ENCODE measurements at regions not wholly inside any gene's neighbourhood (a gene's known extent, or its start where the extent isn't known, plus 50 kb on each side); places are given as distances from the start of the nearest gene placed in this dataset.

DNA sequence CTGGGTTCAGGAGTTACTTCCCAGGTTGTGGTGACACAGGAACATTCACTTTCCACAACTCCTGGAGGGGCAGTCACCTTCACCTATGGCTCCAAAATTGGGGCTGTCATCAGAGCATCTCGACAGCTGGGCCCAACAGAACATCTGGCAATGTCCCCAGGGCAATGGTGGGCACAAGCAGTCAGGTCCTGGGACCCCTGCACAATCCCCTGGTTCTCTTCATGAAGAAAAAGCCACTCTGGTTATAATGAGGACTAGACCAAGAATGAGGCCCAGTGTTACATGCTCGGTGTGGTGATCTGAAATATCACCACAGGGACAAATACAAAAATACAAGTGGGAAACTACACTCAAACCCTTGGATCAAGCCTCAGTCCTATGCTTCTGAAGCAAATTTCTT, 89.0 kb upstream of the VPREB1 start:
- H3K27me3 ChIP-seq = peaks cover 8% of the 10 kb centered on the region
- no peaks in the 10 kb centered on the region for H3K36me3 ChIP-seq
- no peak overlapping the region for H3K27ac ChIP-seq
- intact Hi-C loops (cut with DNase I) = no loop called here
- H3K4me3 ChIP-seq = no peak overlapping the region
- DNase-seq = no peak
- no peaks in the 10 kb centered on the region for H3K4me1 ChIP-seq
- no peaks in the 10 kb centered on the region for H3K9me3 ChIP-seq
- TF ChIP-seq, protein P1, sequence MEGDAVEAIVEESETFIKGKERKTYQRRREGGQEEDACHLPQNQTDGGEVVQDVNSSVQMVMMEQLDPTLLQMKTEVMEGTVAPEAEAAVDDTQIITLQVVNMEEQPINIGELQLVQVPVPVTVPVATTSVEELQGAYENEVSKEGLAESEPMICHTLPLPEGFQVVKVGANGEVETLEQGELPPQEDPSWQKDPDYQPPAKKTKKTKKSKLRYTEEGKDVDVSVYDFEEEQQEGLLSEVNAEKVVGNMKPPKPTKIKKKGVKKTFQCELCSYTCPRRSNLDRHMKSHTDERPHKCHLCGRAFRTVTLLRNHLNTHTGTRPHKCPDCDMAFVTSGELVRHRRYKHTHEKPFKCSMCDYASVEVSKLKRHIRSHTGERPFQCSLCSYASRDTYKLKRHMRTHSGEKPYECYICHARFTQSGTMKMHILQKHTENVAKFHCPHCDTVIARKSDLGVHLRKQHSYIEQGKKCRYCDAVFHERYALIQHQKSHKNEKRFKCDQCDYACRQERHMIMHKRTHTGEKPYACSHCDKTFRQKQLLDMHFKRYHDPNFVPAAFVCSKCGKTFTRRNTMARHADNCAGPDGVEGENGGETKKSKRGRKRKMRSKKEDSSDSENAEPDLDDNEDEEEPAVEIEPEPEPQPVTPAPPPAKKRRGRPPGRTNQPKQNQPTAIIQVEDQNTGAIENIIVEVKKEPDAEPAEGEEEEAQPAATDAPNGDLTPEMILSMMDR (IDR thresholded peaks at IDR 0.05) = no peak
- no peak for ATAC-seq

DNA sequence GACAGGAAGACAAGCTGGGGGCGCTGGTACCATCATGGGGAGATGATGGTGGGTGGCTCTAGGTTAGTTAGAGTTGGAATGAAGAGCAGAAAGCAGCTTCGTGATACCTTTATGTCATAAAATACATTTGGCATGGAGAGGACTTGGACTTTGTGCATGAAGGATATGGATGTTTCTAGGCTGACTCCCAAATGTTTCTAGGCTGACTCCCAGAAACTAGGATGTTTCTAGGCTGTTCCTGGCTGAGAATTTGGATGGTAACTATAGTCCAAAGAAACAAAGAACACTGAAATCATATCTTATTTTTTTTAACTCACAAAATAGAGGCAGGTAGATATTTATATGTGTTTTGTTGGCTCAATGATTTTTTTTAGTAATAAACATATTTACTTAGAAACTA, 89.4 kb upstream of the VPREB1 start:
- Histone ChIP-seq H3K27me3 (peaks cover 13% of the 10 kb centered on the region), H3K27ac (no peak overlapping the region), H3K4me3 (no peak overlapping the region), H3K4me1 (no peaks in the 10 kb centered on the region), H3K9me3 (no peaks in the 10 kb centered on the region), H3K36me3 (no peaks in the 10 kb centered on the region)
- no peak for ATAC-seq
- DNase-seq = no peak
- TF ChIP-seq, protein P1 (IDR thresholded peaks at IDR 0.05) = no peak
- intact Hi-C loops (cut with DNase I) = no loop called here

DNA sequence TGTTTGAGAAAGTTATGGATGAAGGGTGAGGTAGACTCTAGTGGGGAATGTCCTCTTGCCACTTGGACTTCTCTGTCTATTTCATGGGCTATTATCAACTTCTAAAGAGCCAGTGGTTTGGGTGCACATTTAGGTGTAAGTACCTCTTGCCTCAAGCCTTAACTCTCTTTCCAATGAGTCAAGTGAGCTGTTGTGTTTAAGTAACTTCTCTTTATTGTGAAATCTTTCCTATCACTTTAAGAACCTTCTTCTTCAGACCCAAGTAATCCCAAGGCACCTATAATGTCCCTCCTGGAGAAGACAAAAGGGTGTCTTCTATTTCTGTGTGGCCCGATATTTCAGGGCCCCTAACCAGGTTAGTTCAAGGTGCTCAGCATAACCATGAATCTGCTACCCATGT, 90.5 kb upstream of the VPREB1 start:
- H3K4me1 ChIP-seq = no peaks in the 10 kb centered on the region
- no peak overlapping the region for H3K4me3 ChIP-seq
- no peaks in the 10 kb centered on the region for H3K9me3 ChIP-seq
- intact Hi-C loops (cut with DNase I) = no loop called here
- H3K27me3 ChIP-seq = peaks cover 22% of the 10 kb centered on the region
- TF ChIP-seq, protein P1 (IDR thresholded peaks at IDR 0.05) = no peak
- DNase-seq (no peak), ATAC-seq (no peak)
- H3K36me3 ChIP-seq = no peaks in the 10 kb centered on the region
- H3K27ac ChIP-seq = no peak overlapping the region

DNA sequence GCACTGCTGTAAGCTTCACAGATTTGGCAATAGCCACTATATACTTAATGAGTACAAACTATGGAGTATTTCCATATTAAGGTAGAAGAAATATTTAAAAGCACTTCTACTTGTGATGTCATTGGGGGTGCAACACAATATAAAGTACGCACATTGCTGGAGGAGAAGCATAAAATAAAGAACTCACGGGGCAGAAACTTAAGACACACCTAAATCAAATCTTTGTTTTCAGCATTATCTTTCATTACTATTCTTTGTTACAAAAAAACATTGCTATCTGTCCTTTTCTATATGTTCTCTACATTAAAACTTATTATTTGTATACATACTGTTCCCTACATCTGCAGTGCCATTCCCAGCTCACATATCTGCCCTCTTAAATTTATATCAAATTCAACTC, 93.3 kb upstream of the VPREB1 start:
- Histone ChIP-seq H3K4me3 (no peak overlapping the region), H3K27ac (no peak overlapping the region), H3K4me1 (no peaks in the 10 kb centered on the region), H3K9me3 (no peaks in the 10 kb centered on the region), H3K27me3 (peaks cover 33% of the 10 kb centered on the region), H3K36me3 (no peaks in the 10 kb centered on the region)
- intact Hi-C loops (cut with DNase I) = no loop called here
- DNase-seq = no peak
- TF ChIP-seq, protein P1 (IDR thresholded peaks at IDR 0.05) = no peak
- no peak for ATAC-seq

DNA sequence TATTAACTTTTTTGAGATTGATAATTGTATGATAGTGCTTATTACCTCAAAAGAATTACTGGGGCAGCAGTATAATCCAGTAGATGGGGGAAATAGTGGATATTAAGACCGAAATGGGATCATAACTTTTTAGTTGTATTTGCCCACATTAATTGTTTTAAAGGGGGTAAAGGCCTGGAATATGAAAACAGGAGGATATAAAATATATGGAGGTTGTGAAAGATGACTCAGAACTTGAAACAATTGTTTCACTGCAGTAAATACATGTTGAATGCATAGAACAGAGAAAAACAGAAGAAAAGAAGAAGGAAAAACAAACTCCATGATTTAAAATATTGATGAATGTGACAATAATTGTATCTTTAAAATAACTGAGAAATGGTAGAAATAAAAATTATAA, 94.1 kb upstream of the VPREB1 start:
- Histone ChIP-seq H3K9me3 (no peaks in the 10 kb centered on the region), H3K36me3 (no peaks in the 10 kb centered on the region), H3K4me3 (no peak overlapping the region), H3K4me1 (no peaks in the 10 kb centered on the region), H3K27ac (no peak overlapping the region), H3K27me3 (peaks cover 33% of the 10 kb centered on the region)
- ATAC-seq (no peak), DNase-seq (no peak)
- TF ChIP-seq, protein P1 (IDR thresholded peaks at IDR 0.05) = no peak
- intact Hi-C loops (cut with DNase I) = no loop called here

DNA sequence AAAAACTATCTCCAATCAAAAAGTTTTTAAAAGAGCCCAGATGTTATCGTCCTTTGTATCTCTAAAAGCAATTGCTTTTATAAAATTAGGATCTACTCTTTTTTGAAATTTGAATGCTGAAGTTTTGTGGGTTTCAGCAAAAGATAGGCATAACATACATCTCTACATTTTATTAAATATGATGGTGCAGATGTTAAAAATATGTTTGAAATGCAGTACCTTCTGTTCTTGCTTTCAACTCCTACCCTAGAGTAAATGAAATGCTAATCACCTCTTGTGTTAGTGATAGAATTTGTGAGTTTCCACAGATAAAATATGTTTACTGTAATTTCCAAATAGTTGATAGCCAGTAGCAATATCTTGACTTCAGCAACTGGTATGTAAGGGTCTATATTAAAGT, 95.7 kb upstream of the VPREB1 start:
- Histone ChIP-seq H3K4me3 (no peak overlapping the region), H3K36me3 (no peaks in the 10 kb centered on the region), H3K4me1 (no peaks in the 10 kb centered on the region), H3K9me3 (no peaks in the 10 kb centered on the region), H3K27me3 (peaks cover 33% of the 10 kb centered on the region), H3K27ac (no peak overlapping the region)
- TF ChIP-seq, protein P1 (IDR thresholded peaks at IDR 0.05) = no peak
- intact Hi-C loops (cut with DNase I) = no loop called here
- ATAC-seq = no peak
- DNase-seq = no peak

Data from upper lobe of right lung (tissue), 1 donor.